ENCODE measurements at regions not wholly inside any gene's neighbourhood (a gene's known extent, or its start where the extent isn't known, plus 50 kb on each side); places are given as distances from the start of the nearest gene placed in this dataset.

DNA sequence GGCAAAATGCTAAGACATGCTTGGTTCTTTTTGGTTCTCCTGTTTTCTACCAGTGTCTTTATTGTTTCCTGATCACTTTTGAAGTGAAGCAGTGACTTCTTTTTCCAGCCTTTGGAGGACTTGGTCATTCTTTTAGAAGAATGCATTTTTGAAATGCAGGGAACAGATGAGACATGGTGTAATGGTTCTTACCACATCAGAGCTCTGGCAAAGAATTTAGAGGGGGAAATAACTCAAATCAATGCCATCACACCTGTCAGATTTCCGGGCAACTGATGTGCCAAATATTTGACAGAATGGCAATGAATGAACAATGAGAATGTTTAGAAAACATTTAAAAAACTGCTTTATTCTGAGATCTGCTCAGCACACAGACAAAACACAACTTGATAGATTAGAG lies 519.6 kb downstream of the IQCM start:
- ChIA-PET POLR2A (no interaction called here), CTCF (ENCODE audit: low intra/inter-chr PET ratio, low total read pairs) (no interaction called here)
- H3K36me3 ChIP-seq (replicated peaks in 1 of 2; ENCODE audit: control insufficient read depth in 1 of 2, insufficient read depth in 2 of 2, low read length in 2 of 2) = no peaks in the 10 kb centered on the region
- no peaks in the 10 kb centered on the region for H3K27me3 ChIP-seq (ENCODE audit: control insufficient read depth in 1 of 2, insufficient read depth in 2 of 2, low read length in 2 of 2)
- ATAC-seq = no peak
- no peak overlapping the region for H3K27ac ChIP-seq (ENCODE audit: extremely low read length, insufficient read depth, low read length)
- FAIRE-seq = no peak
- no peak for DNase-seq (ENCODE audit: low spot score)
- H3K4me3 ChIP-seq (replicated peaks in 1 of 3; ENCODE audit: insufficient read depth in 1 of 3, low read depth in 2 of 3, low read length in 3 of 3) = no peak overlapping the region
- intact Hi-C loops (cut with micrococcal nuclease; ENCODE audit: unreplicated experiment) = no loop called here
- no peaks in the 10 kb centered on the region for H4K20me1 ChIP-seq (ENCODE audit: insufficient read depth, low read length)
- BruUV-seq (replicated peaks) = no TSS peak
- in situ Hi-C loops (cut with HindIII; ENCODE audit: extremely low pct_ligation_motif_present, low pct_unique_long_range_greater_than_20kb) = no loop called here
- no peak overlapping the region for H2AFZ ChIP-seq (ENCODE audit: low read length)
- WGBS (ENCODE audit: low lambda C conversion rate) = 5% methylated on average over 1 of the region's 1 CpG
- no peaks in the 10 kb centered on the region for H3K79me2 ChIP-seq (ENCODE audit: insufficient read depth, low read length)
- peaks cover 44% of the 10 kb centered on the region for H3K9me3 ChIP-seq (ENCODE audit: low read length)
- H3K9ac ChIP-seq (ENCODE audit: insufficient read depth, low read depth, low read length) = no peak overlapping the region
- TF ChIP-seq GATAD2A (CRISPR knock-in tag; IDR thresholded peaks at IDR 0.05) = no peak
- H3K4me2 ChIP-seq (ENCODE audit: low read depth, low read length) = no peak overlapping the region
- H3K4me1 ChIP-seq (ENCODE audit: insufficient read depth, low read length) = no peaks in the 10 kb centered on the region

DNA sequence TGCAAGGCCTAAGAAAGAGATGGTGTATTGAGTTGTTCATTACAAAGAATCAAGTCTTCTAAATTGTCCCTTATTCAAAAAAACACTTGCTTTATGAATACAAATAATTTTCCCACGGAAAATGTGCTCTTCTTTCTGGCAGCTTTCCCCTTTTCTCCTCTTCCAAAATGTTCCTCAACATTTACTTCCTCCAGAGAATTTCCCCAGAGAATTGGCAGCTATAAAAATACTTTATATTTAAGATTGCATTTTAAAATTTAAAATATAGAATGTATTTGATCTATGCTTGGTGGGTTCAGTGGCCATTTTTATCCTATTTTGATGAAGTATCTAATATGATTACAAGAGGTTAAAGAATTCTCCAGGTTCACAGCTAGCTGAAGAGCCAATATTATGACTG lies 521.0 kb downstream of the IQCM start:
- no peak for ATAC-seq
- intact Hi-C loops (cut with micrococcal nuclease; ENCODE audit: unreplicated experiment) = no loop called here
- FAIRE-seq = no peak
- ChIA-PET POLR2A (no interaction called here), CTCF (ENCODE audit: low intra/inter-chr PET ratio, low total read pairs) (no interaction called here)
- no peaks in the 10 kb centered on the region for H4K20me1 ChIP-seq (ENCODE audit: insufficient read depth, low read length)
- H3K4me1 ChIP-seq (ENCODE audit: insufficient read depth, low read length) = no peaks in the 10 kb centered on the region
- no peak overlapping the region for H3K4me2 ChIP-seq (ENCODE audit: low read depth, low read length)
- no peaks in the 10 kb centered on the region for H3K36me3 ChIP-seq (replicated peaks in 1 of 2; ENCODE audit: control insufficient read depth in 1 of 2, insufficient read depth in 2 of 2, low read length in 2 of 2)
- H3K4me3 ChIP-seq (replicated peaks in 1 of 3; ENCODE audit: insufficient read depth in 1 of 3, low read depth in 2 of 3, low read length in 3 of 3) = no peak overlapping the region
- peaks cover 35% of the 10 kb centered on the region for H3K9me3 ChIP-seq (ENCODE audit: low read length)
- WGBS (ENCODE audit: low lambda C conversion rate) = 0% methylated on average over 1 of the region's 1 CpG
- H3K9ac ChIP-seq (ENCODE audit: insufficient read depth, low read depth, low read length) = no peak overlapping the region
- H3K79me2 ChIP-seq (ENCODE audit: insufficient read depth, low read length) = no peaks in the 10 kb centered on the region
- no peaks in the 10 kb centered on the region for H3K27me3 ChIP-seq (ENCODE audit: control insufficient read depth in 1 of 2, insufficient read depth in 2 of 2, low read length in 2 of 2)
- BruUV-seq (replicated peaks) = no TSS peak
- no peak overlapping the region for H3K27ac ChIP-seq (ENCODE audit: extremely low read length, insufficient read depth, low read length)
- no peak for DNase-seq (ENCODE audit: low spot score)
- in situ Hi-C loops (cut with HindIII; ENCODE audit: extremely low pct_ligation_motif_present, low pct_unique_long_range_greater_than_20kb) = no loop called here
- H2AFZ ChIP-seq (ENCODE audit: low read length) = no peak overlapping the region
- no peak for TF ChIP-seq GLI4 (CRISPR knock-in tag; IDR thresholded peaks at IDR 0.05; ENCODE audit: borderline replicate concordance)
- TF ChIP-seq KDM5A (IDR thresholded peaks at IDR 0.05; ENCODE audit: borderline replicate concordance, low read length) = no peak
- TF ChIP-seq ZNF260 (CRISPR knock-in tag; IDR thresholded peaks at IDR 0.05; ENCODE audit: borderline replicate concordance, low read depth) = no peak
- TF ChIP-seq MIXL1 (CRISPR knock-in tag; IDR thresholded peaks at IDR 0.05) = no peak
- TF ChIP-seq, protein P1, sequence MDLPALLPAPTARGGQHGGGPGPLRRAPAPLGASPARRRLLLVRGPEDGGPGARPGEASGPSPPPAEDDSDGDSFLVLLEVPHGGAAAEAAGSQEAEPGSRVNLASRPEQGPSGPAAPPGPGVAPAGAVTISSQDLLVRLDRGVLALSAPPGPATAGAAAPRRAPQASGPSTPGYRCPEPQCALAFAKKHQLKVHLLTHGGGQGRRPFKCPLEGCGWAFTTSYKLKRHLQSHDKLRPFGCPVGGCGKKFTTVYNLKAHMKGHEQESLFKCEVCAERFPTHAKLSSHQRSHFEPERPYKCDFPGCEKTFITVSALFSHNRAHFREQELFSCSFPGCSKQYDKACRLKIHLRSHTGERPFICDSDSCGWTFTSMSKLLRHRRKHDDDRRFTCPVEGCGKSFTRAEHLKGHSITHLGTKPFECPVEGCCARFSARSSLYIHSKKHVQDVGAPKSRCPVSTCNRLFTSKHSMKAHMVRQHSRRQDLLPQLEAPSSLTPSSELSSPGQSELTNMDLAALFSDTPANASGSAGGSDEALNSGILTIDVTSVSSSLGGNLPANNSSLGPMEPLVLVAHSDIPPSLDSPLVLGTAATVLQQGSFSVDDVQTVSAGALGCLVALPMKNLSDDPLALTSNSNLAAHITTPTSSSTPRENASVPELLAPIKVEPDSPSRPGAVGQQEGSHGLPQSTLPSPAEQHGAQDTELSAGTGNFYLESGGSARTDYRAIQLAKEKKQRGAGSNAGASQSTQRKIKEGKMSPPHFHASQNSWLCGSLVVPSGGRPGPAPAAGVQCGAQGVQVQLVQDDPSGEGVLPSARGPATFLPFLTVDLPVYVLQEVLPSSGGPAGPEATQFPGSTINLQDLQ (CRISPR knock-in tag; IDR thresholded peaks at IDR 0.05) = no peak
- TF ChIP-seq, protein P2, sequence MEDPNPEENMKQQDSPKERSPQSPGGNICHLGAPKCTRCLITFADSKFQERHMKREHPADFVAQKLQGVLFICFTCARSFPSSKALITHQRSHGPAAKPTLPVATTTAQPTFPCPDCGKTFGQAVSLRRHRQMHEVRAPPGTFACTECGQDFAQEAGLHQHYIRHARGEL (CRISPR knock-in tag; IDR thresholded peaks at IDR 0.05) = no peak
- TF ChIP-seq, protein P3, sequence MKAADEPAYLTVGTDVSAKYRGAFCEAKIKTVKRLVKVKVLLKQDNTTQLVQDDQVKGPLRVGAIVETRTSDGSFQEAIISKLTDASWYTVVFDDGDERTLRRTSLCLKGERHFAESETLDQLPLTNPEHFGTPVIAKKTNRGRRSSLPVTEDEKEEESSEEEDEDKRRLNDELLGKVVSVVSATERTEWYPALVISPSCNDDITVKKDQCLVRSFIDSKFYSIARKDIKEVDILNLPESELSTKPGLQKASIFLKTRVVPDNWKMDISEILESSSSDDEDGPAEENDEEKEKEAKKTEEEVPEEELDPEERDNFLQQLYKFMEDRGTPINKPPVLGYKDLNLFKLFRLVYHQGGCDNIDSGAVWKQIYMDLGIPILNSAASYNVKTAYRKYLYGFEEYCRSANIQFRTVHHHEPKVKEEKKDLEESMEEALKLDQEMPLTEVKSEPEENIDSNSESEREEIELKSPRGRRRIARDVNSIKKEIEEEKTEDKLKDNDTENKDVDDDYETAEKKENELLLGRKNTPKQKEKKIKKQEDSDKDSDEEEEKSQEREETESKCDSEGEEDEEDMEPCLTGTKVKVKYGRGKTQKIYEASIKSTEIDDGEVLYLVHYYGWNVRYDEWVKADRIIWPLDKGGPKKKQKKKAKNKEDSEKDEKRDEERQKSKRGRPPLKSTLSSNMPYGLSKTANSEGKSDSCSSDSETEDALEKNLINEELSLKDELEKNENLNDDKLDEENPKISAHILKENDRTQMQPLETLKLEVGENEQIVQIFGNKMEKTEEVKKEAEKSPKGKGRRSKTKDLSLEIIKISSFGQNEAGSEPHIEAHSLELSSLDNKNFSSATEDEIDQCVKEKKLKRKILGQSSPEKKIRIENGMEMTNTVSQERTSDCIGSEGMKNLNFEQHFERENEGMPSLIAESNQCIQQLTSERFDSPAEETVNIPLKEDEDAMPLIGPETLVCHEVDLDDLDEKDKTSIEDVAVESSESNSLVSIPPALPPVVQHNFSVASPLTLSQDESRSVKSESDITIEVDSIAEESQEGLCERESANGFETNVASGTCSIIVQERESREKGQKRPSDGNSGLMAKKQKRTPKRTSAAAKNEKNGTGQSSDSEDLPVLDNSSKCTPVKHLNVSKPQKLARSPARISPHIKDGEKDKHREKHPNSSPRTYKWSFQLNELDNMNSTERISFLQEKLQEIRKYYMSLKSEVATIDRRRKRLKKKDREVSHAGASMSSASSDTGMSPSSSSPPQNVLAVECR (CRISPR knock-in tag; IDR thresholded peaks at IDR 0.05; ENCODE audit: borderline replicate concordance) = no peak
- no peak for TF ChIP-seq FOXM1 (CRISPR knock-in tag; IDR thresholded peaks at IDR 0.05)
- no peak for TF ChIP-seq SMARCE1 (IDR thresholded peaks at IDR 0.05; ENCODE audit: borderline replicate concordance)
- no peak for TF ChIP-seq SCMH1 (CRISPR knock-in tag; IDR thresholded peaks at IDR 0.05; ENCODE audit: borderline replicate concordance)
- TF ChIP-seq ZNF776 (CRISPR knock-in tag; IDR thresholded peaks at IDR 0.05) = no peak
- TF ChIP-seq JDP2 (CRISPR knock-in tag; IDR thresholded peaks at IDR 0.05; ENCODE audit: borderline replicate concordance) = no peak

Data from HepG2 (cell line).